ENCODE measurements at regions not wholly inside any gene's neighbourhood (a gene's known extent, or its start where the extent isn't known, plus 50 kb on each side); places are given as distances from the start of the nearest gene placed in this dataset.

GRCh38 chr18:60601249-60601648 lies 228.7 kb upstream of the MC4R start:
- no peak for TF ChIP-seq CTCF (IDR thresholded peaks at IDR 0.05)
- TF ChIP-seq POLR2A (IDR thresholded peaks at IDR 0.05): no peak
